GM06990 (cell line): ENCODE measurements at regions not wholly inside any gene's neighbourhood (a gene's known extent, or its start where the extent isn't known, plus 50 kb on each side); places are given as distances from the start of the nearest gene placed in this dataset.

Experiments
- DNase-seq: peaks from one replicate; pipeline ENCODE4 v3.0.0-alpha.2; 2011; ENCODE audit not compliant: insufficient read length; ENCODE audit errors: extremely low read depth
- H3K27me3 ChIP-seq: replicated peaks from 2 replicates; pipeline ENCODE4 v1.6.0; 2011; ENCODE audit warnings: low read length; ENCODE audit not compliant: control insufficient read depth, insufficient read depth
- H3K36me3 ChIP-seq: 2 replicates; pipeline ENCODE4 v1.5.1; 2011; ENCODE audit warnings: low read length; ENCODE audit not compliant: control insufficient read depth, insufficient read depth
- H3K4me3 ChIP-seq: replicated peaks from 2 replicates; pipeline ENCODE4 v1.5.1; 2011; ENCODE audit warnings: low read depth, mild to moderate bottlenecking, control low read depth, low read length
- CTCF ChIP-seq: IDR thresholded peaks from 2 replicates; pipeline ENCODE4 v1.5.1; 2011; ENCODE audit warnings: low read length, control low read depth, mild to moderate bottlenecking, inconsistent platforms; ENCODE audit not compliant: insufficient read depth, poor library complexity, severe bottlenecking

GRCh38 chr9:89715881-89716280 is 111.1 kb downstream of the GADD45G start:
- Histone ChIP-seq H3K27me3 (no peaks in the 10 kb centered on the region), H3K36me3 (no peaks in the 10 kb centered on the region), H3K4me3 (no peak overlapping the region)
- no peak for DNase-seq
- TF ChIP-seq CTCF: no peak

DNA sequence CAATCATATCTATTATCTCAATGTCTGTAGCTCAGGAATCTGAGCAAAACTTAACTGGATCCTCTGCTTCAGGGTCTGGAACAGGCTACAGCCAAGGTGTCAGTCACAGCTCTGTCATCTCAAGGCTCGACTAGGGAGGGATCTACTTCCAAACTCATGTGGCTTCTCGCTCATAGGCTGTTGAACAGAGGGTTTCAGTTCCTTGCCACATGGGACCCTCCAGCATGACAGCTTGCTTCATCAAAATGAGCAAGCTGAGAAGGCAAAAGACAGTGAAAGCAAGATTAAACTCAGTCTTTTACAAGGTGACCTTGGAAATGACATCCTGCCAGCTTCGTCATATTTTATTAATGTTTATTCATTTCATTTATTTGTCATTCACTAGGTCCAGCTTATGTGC is 111.7 kb downstream of the GADD45G start:
- H3K4me3 ChIP-seq: no peak overlapping the region
- no peak for DNase-seq
- H3K36me3 ChIP-seq: no peaks in the 10 kb centered on the region
- H3K27me3 ChIP-seq: no peaks in the 10 kb centered on the region
- no peak for TF ChIP-seq CTCF

DNA sequence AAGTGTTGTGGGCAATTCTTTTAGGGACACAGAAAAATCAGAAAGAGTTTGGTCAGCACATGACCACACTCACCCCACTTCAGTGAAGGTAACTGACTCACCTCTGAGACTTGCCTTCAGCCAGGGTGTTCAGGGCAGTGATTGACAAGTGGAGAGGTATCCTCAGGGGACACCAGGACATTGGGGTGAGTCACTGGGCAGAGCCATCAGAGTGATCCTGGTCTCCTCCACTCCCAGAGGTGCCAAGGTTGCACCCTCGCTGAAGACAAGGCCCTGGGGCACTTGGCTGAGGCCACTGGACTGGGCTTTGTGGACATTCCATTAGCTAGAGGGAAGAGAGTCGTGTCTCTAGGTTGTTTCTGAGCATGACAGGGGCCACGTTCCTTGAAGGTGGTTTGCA is 113.4 kb downstream of the GADD45G start:
- TF ChIP-seq CTCF: no peak
- no peaks in the 10 kb centered on the region for H3K27me3 ChIP-seq
- H3K4me3 ChIP-seq: no peak overlapping the region
- no peak for DNase-seq
- no peaks in the 10 kb centered on the region for H3K36me3 ChIP-seq

- Histone ChIP-seq H3K4me3 (no peak overlapping the region), H3K36me3 (no peaks in the 10 kb centered on the region), H3K27me3 (no peaks in the 10 kb centered on the region)
- no peak for DNase-seq
- TF ChIP-seq CTCF: no peak
Measured at GRCh38 chr9:89718651-89719050, 113.8 kb downstream of the GADD45G start.

GRCh38 chr9:89719202-89719601 is 114.4 kb downstream of the GADD45G start:
- Histone ChIP-seq H3K36me3 (no peaks in the 10 kb centered on the region), H3K4me3 (no peak overlapping the region), H3K27me3 (no peaks in the 10 kb centered on the region)
- no peak for DNase-seq
- no peak for TF ChIP-seq CTCF

- TF ChIP-seq CTCF: no peak
- no peak for DNase-seq
- Histone ChIP-seq H3K27me3 (no peaks in the 10 kb centered on the region), H3K36me3 (no peaks in the 10 kb centered on the region), H3K4me3 (no peak overlapping the region)
Measured at GRCh38 chr9:89720696-89721175, 115.9 kb downstream of the GADD45G start.
